A673 (cell line): ENCODE measurements at regions not wholly inside any gene's neighbourhood (a gene's known extent, or its start where the extent isn't known, plus 50 kb on each side); places are given as distances from the start of the nearest gene placed in this dataset.

Experiments
- BruUV-seq: library from RNA; stranded (reverse); fragments of 400-500 nt; replicated peaks from 2 replicates; lab custom pipeline; 2021; lab: Mats Ljungman, UMichigan
- CTCF ChIA-PET: fragments of 300-600 bp; sonication (Branson Sonifier 250); formaldehyde crosslinking; loops from one replicate; lab custom pipeline; 2022; ENCODE audit warnings: antibody characterized with exemption; lab: Charles Lee
- POLR2A ChIA-PET: fragments of 300-600 bp; sonication (Branson Sonifier 250); formaldehyde crosslinking; loops from one replicate; lab custom pipeline; 2022; ENCODE audit warnings: antibody characterized with exemption; ENCODE audit not compliant: low non-redundant PET; lab: Charles Lee
- DNase-seq: peaks from one replicate; pipeline ENCODE4 v3.0.0-alpha.2; 2015; ENCODE audit warnings: low spot score
- H3K27ac ChIP-seq: fragments of 200-600 bp; sonication (generic); 2 replicates; pipeline ENCODE4 v1.5.1; 2016; ENCODE audit warnings: mixed run types, low read depth, mild to moderate bottlenecking, mixed read lengths, antibody characterized with exemption, low read length; ENCODE audit not compliant: poor library complexity, severe bottlenecking
- H3K27me3 ChIP-seq: fragments of 200-600 bp; sonication (generic); replicated peaks from 2 replicates; pipeline ENCODE4 v1.6.1; 2017; ENCODE audit warnings: mixed run types, low read depth, mild to moderate bottlenecking, mixed read lengths, antibody characterized with exemption, low read length; ENCODE audit not compliant: insufficient read depth, poor library complexity
- H3K36me3 ChIP-seq: fragments of 200-600 bp; sonication (generic); 2 replicates; pipeline ENCODE4 v1.6.1; 2016; ENCODE audit warnings: mixed run types, mild to moderate bottlenecking, mixed read lengths, antibody characterized with exemption, low read length; ENCODE audit not compliant: insufficient read depth, poor library complexity, severe bottlenecking
- H3K4me1 ChIP-seq: fragments of 200-600 bp; sonication (generic); 2 replicates; pipeline ENCODE4 v1.6.1; 2017; ENCODE audit warnings: mixed run types, mild to moderate bottlenecking, mixed read lengths, antibody characterized with exemption, low read length; ENCODE audit not compliant: insufficient read depth, poor library complexity, severe bottlenecking
- H3K4me3 ChIP-seq: fragments of 200-600 bp; sonication (generic); 2 replicates; pipeline ENCODE4 v1.5.1; 2016; ENCODE audit warnings: low read depth, mixed run types, mild to moderate bottlenecking, mixed read lengths, low read length; ENCODE audit not compliant: poor library complexity, severe bottlenecking
- H3K9me3 ChIP-seq: fragments of 200-600 bp; sonication (generic); 2 replicates; pipeline ENCODE4 v1.6.1; 2016; ENCODE audit warnings: mixed run types, low read depth, mild to moderate bottlenecking, mixed read lengths, antibody characterized with exemption, low read length; ENCODE audit not compliant: poor library complexity, severe bottlenecking
- CTCF ChIP-seq: fragments of 300-800, 200-600 bp; sonication (generic); conservative IDR thresholded peaks from 2 replicates; pipeline ENCODE4 v1.5.1; 2017; ENCODE audit warnings: low read depth, mild to moderate bottlenecking, antibody characterized with exemption, low read length, moderate library complexity, mixed read lengths
- EZH2 ChIP-seq: fragments of 200-600 bp; sonication (generic); IDR thresholded peaks from 2 replicates; pipeline ENCODE4 v1.6.1; 2017; ENCODE audit warnings: borderline replicate concordance, low read depth, mild to moderate bottlenecking, mixed read lengths, antibody characterized with exemption, low read length; ENCODE audit not compliant: poor library complexity, severe bottlenecking
- intact Hi-C: fragments of 100-400 bp; cut with micrococcal nuclease; formaldehyde crosslinking; loops from one replicate; pipeline ENCODE4 v1.10.0; 2022; ENCODE audit not compliant: unreplicated experiment

GRCh38 chrX:45264865-45265264, 64.2 kb upstream of the DIPK2B start:
- ChIA-PET POLR2A (no interaction called here), CTCF (no interaction called here)
- Histone ChIP-seq H3K36me3 (no peaks in the 10 kb centered on the region), H3K27me3 (no peaks in the 10 kb centered on the region), H3K4me3 (no peak overlapping the region), H3K27ac (no peak overlapping the region), H3K4me1 (no peaks in the 10 kb centered on the region), H3K9me3 (no peaks in the 10 kb centered on the region)
- TF ChIP-seq CTCF (no peak), EZH2 (no peak)
- no peak for DNase-seq
- intact Hi-C loops, result no loop called here
- BruUV-seq, result no TSS peak

- Histone ChIP-seq H3K9me3 (no peaks in the 10 kb centered on the region), H3K36me3 (no peaks in the 10 kb centered on the region), H3K4me1 (no peaks in the 10 kb centered on the region), H3K27ac (no peak overlapping the region), H3K4me3 (no peak overlapping the region), H3K27me3 (no peaks in the 10 kb centered on the region)
- DNase-seq, result no peak
- ChIA-PET CTCF (no interaction called here), POLR2A (no interaction called here)
- BruUV-seq, result no TSS peak
- no peak for TF ChIP-seq EZH2
- no peak for TF ChIP-seq CTCF
- intact Hi-C loops, result no loop called here
Measured at GRCh38 chrX:45261471-45261870, 60.8 kb upstream of the DIPK2B start.

- BruUV-seq, result no TSS peak
- intact Hi-C loops, result no loop called here
Measured at GRCh38 chrX:45261005-45261404, 60.3 kb upstream of the DIPK2B start.

More at GRCh38 chrX:45261005-45261404, 60.3 kb upstream of the DIPK2B start:
- TF ChIP-seq EZH2, result no peak
- no peak for TF ChIP-seq CTCF
- Histone ChIP-seq H3K9me3 (no peaks in the 10 kb centered on the region), H3K4me1 (no peaks in the 10 kb centered on the region), H3K27ac (no peak overlapping the region), H3K36me3 (no peaks in the 10 kb centered on the region), H3K4me3 (no peak overlapping the region), H3K27me3 (no peaks in the 10 kb centered on the region)
- CTCF ChIA-PET, result no interaction called here
- POLR2A ChIA-PET, result interaction anchor here (0.6 kb wide), 1 partner anchor 22 kb away, joined by 22 read pairs; no protein-coding TSS in a partner anchor
- no peak for DNase-seq
